B cell (primary cell): ENCODE measurements at regions not wholly inside any gene's neighbourhood (a gene's known extent, or its start where the extent isn't known, plus 50 kb on each side); places are given as distances from the start of the nearest gene placed in this dataset.

Source experiments
- ATAC-seq: fragments of 200-7000 bp; cut with Tn5 transposase; one replicate; pipeline ENCODE4 v1.10.0; 2021; ENCODE audit warnings: low read depth, mild to moderate bottlenecking, moderate number of reproducible peaks, moderate library complexity
- CTCF ChIA-PET: fragments of 350-600 bp; sonication (Branson Sonifier 250); formaldehyde crosslinking; loops from one replicate; lab custom pipeline; 2021; ENCODE audit warnings: antibody characterized with exemption, inconsistent platforms; lab: Charles Lee
- POLR2A ChIA-PET: fragments of 350-600 bp; sonication (Branson Sonifier 250); formaldehyde crosslinking; loops from one replicate; lab custom pipeline; 2021; ENCODE audit warnings: antibody characterized with exemption; lab: Charles Lee
- DNase-seq: peaks from one replicate; pipeline ENCODE4 v3.0.0; 2013
- H2AFZ ChIP-seq: 2 replicates; pipeline ENCODE4 v1.6.1; 2012; ENCODE audit warnings: mild to moderate bottlenecking, low read depth, low read length; ENCODE audit not compliant: insufficient read depth, poor library complexity, severe bottlenecking
- H3K27ac ChIP-seq, 2 donors: 1 replicate in 1 of 2; 2 replicates in 1 of 2; pipeline ENCODE4 v1.5.1; 2012 to 2013; ENCODE audit warnings: low read length in 2 of 2, mild to moderate bottlenecking in 2 of 2, moderate library complexity in 1 of 2
- H3K27me3 ChIP-seq, 4 experiments: fragments of 200-600 bp in 1 of 4; sonication (generic) in 1 of 4; replicated peaks in 1 of 4; 1 replicate in 2 of 4; 2 replicates in 2 of 4; pipeline versions ENCODE4 v1.6.1 to v1.7.0; 2013 to 2016; ENCODE audit warnings: low read length in 3 of 4, mild to moderate bottlenecking in 2 of 4, mixed read lengths in 1 of 4, moderate library complexity in 1 of 4; ENCODE audit not compliant: insufficient read depth in 4 of 4, control insufficient read depth in 3 of 4; ENCODE audit errors: control extremely low read depth in 1 of 4
- H3K36me3 ChIP-seq, 2 experiments: replicated peaks in 1 of 2; 1 replicate in 1 of 2; 2 replicates in 1 of 2; pipeline versions ENCODE4 v1.6.1 to v1.7.1; 2013; ENCODE audit warnings: low read length in 1 of 2; ENCODE audit not compliant: insufficient read depth in 2 of 2, control insufficient read depth in 1 of 2; ENCODE audit errors: control extremely low read depth in 1 of 2, extremely low read depth in 1 of 2
- H3K4me1 ChIP-seq, 2 donors: fragments of 200-600 bp in 1 of 2; sonication (generic) in 1 of 2; 1 replicate in 1 of 2; 2 replicates in 1 of 2; pipeline versions ENCODE4 v1.5.1 to v1.6.1; 2013 to 2017; ENCODE audit warnings: low read length in 2 of 2; ENCODE audit not compliant: control insufficient read depth in 2 of 2, insufficient read depth in 2 of 2
- H3K4me2 ChIP-seq: replicated peaks from 2 replicates; pipeline ENCODE3; 2012; ENCODE audit warnings: mild to moderate bottlenecking, low read depth, low read length; ENCODE audit not compliant: poor library complexity, severe bottlenecking
- H3K4me3 ChIP-seq, 5 experiments: fragments of 200-600 bp in 1 of 5; sonication (generic) in 1 of 5; 1 replicate in 3 of 5; 2 replicates in 2 of 5; pipeline versions ENCODE4 v1.5.1 to v1.7.0; 2011 to 2016; ENCODE audit warnings: low read length in 4 of 5, mild to moderate bottlenecking in 4 of 5, low read depth in 2 of 5, control low read depth in 1 of 5, moderate library complexity in 1 of 5; ENCODE audit not compliant: insufficient read depth in 1 of 5; ENCODE audit errors: control extremely low read depth in 1 of 5, extremely low read depth in 1 of 5
- H3K79me2 ChIP-seq: fragments of 200-600 bp; sonication (generic); one replicate; pipeline ENCODE4 v1.6.0; 2016; ENCODE audit warnings: low read length; ENCODE audit not compliant: control insufficient read depth, insufficient read depth
- H3K9ac ChIP-seq: fragments of 200-600 bp; sonication (generic); 2 replicates; pipeline ENCODE4 v1.6.1; 2017; ENCODE audit warnings: mild to moderate bottlenecking, low read length, moderate library complexity
- H3K9me3 ChIP-seq, 3 donors: one replicate each; pipeline versions ENCODE4 v1.6.1 to v1.7.1; 2013; ENCODE audit warnings: low read length in 2 of 3; ENCODE audit not compliant: control insufficient read depth in 2 of 3, insufficient read depth in 1 of 3; ENCODE audit errors: control extremely low read depth in 1 of 3
- H4K20me1 ChIP-seq: 2 replicates; pipeline ENCODE4 v1.6.0; 2012; ENCODE audit warnings: mild to moderate bottlenecking, low read length; ENCODE audit not compliant: insufficient read depth, control insufficient read depth, poor library complexity, severe bottlenecking
- H3K27ac Mint-ChIP-seq: one replicate; pipeline ENCODE4 v1.8.0; 2021; ENCODE audit warnings: mixed read lengths
- H3K27me3 Mint-ChIP-seq: one replicate; pipeline ENCODE4 v1.8.0; 2021; ENCODE audit warnings: mixed read lengths
- H3K4me1 Mint-ChIP-seq: one replicate; pipeline ENCODE4 v1.8.0; 2021; ENCODE audit warnings: mixed read lengths
- H3K4me3 Mint-ChIP-seq: one replicate; pipeline ENCODE4 v1.8.0; 2021; ENCODE audit warnings: mixed read lengths
- H3K9me3 Mint-ChIP-seq: one replicate; pipeline ENCODE4 v1.8.0; 2022; ENCODE audit warnings: mixed read lengths; ENCODE audit not compliant: insufficient read depth
- CTCF ChIP-seq: fragments of 200-600 bp; IDR thresholded peaks from one replicate; pipeline ENCODE4 v1.8.0; 2022; ENCODE audit warnings: antibody characterized with exemption, mild to moderate bottlenecking
- EZH2 ChIP-seq: IDR thresholded peaks from 2 replicates; pipeline ENCODE4 v1.6.1; 2012; ENCODE audit warnings: borderline replicate concordance, low read depth, mild to moderate bottlenecking, moderate library complexity, low read length; ENCODE audit not compliant: insufficient read depth, poor library complexity, severe bottlenecking
- WGBS: methylation state at CpG from one replicate; pipeline ENCODE4 v1.1.5; 2013; ENCODE audit warnings: missing lambda C conversion rate; ENCODE audit not compliant: insufficient coverage; 5-methylcytosine and 5-hydroxymethylcytosine counted together
- intact Hi-C: fragments of 100-400 bp; cut with micrococcal nuclease; formaldehyde crosslinking; loops from one replicate; pipeline ENCODE4 v1.10.0; 2022

- no peaks in the 10 kb centered on the region for H3K27me3 Mint-ChIP-seq
- no peak overlapping the region for H3K4me2 ChIP-seq
- ATAC-seq: no peak
These were observed 133.9 kb downstream of the TDRD15 start for GRCh38 chr2:21257621-21258020.

GRCh38 chr2:21258082-21258481 is 134.3 kb downstream of the TDRD15 start:
- no peak overlapping the region for H2AFZ ChIP-seq
- ATAC-seq: no peak

More at GRCh38 chr2:21257621-21258020, 133.9 kb downstream of the TDRD15 start:
- H3K9ac ChIP-seq: no peak overlapping the region
- H3K36me3 ChIP-seq: no peaks in the 10 kb centered on the region
- no peaks in the 10 kb centered on the region for H3K4me1 ChIP-seq
- WGBS: no CpG with 5 or more reads among the region's 2 CpGs
- peaks cover 0 to 4% (median 0%) of the 10 kb centered on the region in 3 donors for H3K9me3 ChIP-seq
- no peaks in the 10 kb centered on the region for H3K79me2 ChIP-seq
- no peaks in the 10 kb centered on the region for H4K20me1 ChIP-seq
- intact Hi-C loops: no loop called here
- H3K27ac ChIP-seq: no peak overlapping the region
- POLR2A ChIA-PET: no interaction called here
- H3K4me3 ChIP-seq: no peak overlapping the region
- CTCF ChIA-PET: no interaction called here
- DNase-seq: no peak
- no peaks in the 10 kb centered on the region for H3K9me3 Mint-ChIP-seq
- no peak overlapping the region for H2AFZ ChIP-seq
- H3K27ac Mint-ChIP-seq: no peak overlapping the region
- TF ChIP-seq CTCF (no peak), EZH2 (no peak)
- no peaks in the 10 kb centered on the region for H3K4me1 Mint-ChIP-seq
- H3K4me3 Mint-ChIP-seq: no peak overlapping the region
- no peaks in the 10 kb centered on the region for H3K27me3 ChIP-seq

More at GRCh38 chr2:21258082-21258481, 134.3 kb downstream of the TDRD15 start:
- no peak overlapping the region for H3K27ac ChIP-seq
- peaks cover 0 to 4% (median 0%) of the 10 kb centered on the region in 3 donors for H3K9me3 ChIP-seq
- H3K4me3 ChIP-seq: no peak overlapping the region
- H4K20me1 ChIP-seq: no peaks in the 10 kb centered on the region
- Mint-ChIP-seq H3K4me3 (no peak overlapping the region), H3K4me1 (no peaks in the 10 kb centered on the region), H3K27ac (no peak overlapping the region), H3K27me3 (no peaks in the 10 kb centered on the region), H3K9me3 (no peaks in the 10 kb centered on the region)
- H3K27me3 ChIP-seq: no peaks in the 10 kb centered on the region
- CTCF ChIA-PET: no interaction called here
- 50% methylated on average over 2 of the region's 4 CpGs for WGBS
- TF ChIP-seq CTCF (no peak), EZH2 (no peak)
- POLR2A ChIA-PET: no interaction called here
- H3K79me2 ChIP-seq: no peaks in the 10 kb centered on the region
- no peak overlapping the region for H3K4me2 ChIP-seq
- intact Hi-C loops: no loop called here
- H3K9ac ChIP-seq: no peak overlapping the region
- H3K36me3 ChIP-seq: no peaks in the 10 kb centered on the region
- no peaks in the 10 kb centered on the region for H3K4me1 ChIP-seq
- DNase-seq: no peak
